ENCODE measurements at regions not wholly inside any gene's neighbourhood (a gene's known extent, or its start where the extent isn't known, plus 50 kb on each side); places are given as distances from the start of the nearest gene placed in this dataset.

DNA sequence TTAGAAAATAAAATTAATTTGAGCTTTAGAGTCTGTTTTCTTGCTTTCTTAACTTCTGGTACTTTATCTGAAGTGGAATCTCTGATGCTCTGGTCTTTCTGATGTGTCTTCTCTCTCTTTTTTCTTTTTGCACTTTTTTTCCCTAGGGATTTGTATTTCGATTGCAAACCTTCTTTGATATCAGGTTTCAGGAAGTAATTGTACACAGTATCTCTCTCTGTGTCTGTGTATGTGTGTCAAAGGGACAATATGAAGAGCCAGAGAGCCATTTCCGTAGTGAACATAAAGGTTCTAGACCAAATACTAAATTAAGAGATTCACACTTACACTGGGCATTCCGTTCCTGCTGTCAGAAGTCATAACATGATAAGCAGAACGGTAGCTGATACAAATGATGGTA, 325.0 kb downstream of the PCDH7 start:
- Histone ChIP-seq H3K27me3 (no peaks in the 10 kb centered on the region), H3K4me1 (ENCODE audit: insufficient read depth) (peaks cover 20% of the 10 kb centered on the region), H3K9me3 (ENCODE audit: low read depth) (no peaks in the 10 kb centered on the region), H3K9me2 (replicated peaks; ENCODE audit: insufficient read depth) (no peaks in the 10 kb centered on the region), H2AFZ (no peak overlapping the region), H3K79me2 (no peaks in the 10 kb centered on the region), H4K20me1 (ENCODE audit: insufficient read depth, poor library complexity, severe bottlenecking) (no peaks in the 10 kb centered on the region), H3K4me3 (no peak overlapping the region), H3K27ac (no peak overlapping the region), H3K36me3 (replicated peaks; ENCODE audit: insufficient read depth, low read depth) (no peaks in the 10 kb centered on the region), H3K4me2 (no peak overlapping the region)
- WGBS (ENCODE audit: low lambda C conversion rate, missing lambda C conversion rate), result 53% methylated on average over 4 of the region's 4 CpGs
- TF ChIP-seq CTCF (IDR thresholded peaks at IDR 0.05; ENCODE audit: poor library complexity), result no peak
- TF ChIP-seq EZH2phosphoT487 (IDR thresholded peaks at IDR 0.05; ENCODE audit: low read depth, severe bottlenecking, unreplicated experiment), result no peak
- TF ChIP-seq EZH2 (IDR thresholded peaks at IDR 0.05; ENCODE audit: borderline replicate concordance), result no peak
- DNase-seq (ENCODE audit: low spot score), result no peak

GRCh38 chr4:31045724-31046318, 325.7 kb downstream of the PCDH7 start:
- Histone ChIP-seq H3K9me3 (ENCODE audit: low read depth) (no peaks in the 10 kb centered on the region), H3K27ac (no peak overlapping the region), H3K9me2 (replicated peaks; ENCODE audit: insufficient read depth) (no peaks in the 10 kb centered on the region), H3K36me3 (replicated peaks; ENCODE audit: insufficient read depth, low read depth) (no peaks in the 10 kb centered on the region), H3K27me3 (no peaks in the 10 kb centered on the region), H3K79me2 (no peaks in the 10 kb centered on the region), H3K4me1 (ENCODE audit: insufficient read depth) (peaks cover 20% of the 10 kb centered on the region), H2AFZ (no peak overlapping the region), H3K4me2 (no peak overlapping the region), H4K20me1 (ENCODE audit: insufficient read depth, poor library complexity, severe bottlenecking) (no peaks in the 10 kb centered on the region), H3K4me3 (no peak overlapping the region)
- TF ChIP-seq EZH2phosphoT487 (IDR thresholded peaks at IDR 0.05; ENCODE audit: low read depth, severe bottlenecking, unreplicated experiment), result no peak
- TF ChIP-seq CTCF (IDR thresholded peaks at IDR 0.05; ENCODE audit: poor library complexity), result peak; percentile 58
- no peak for TF ChIP-seq EZH2 (IDR thresholded peaks at IDR 0.05; ENCODE audit: borderline replicate concordance)
- DNase-seq (ENCODE audit: low spot score), result peak; percentile 32
- WGBS (ENCODE audit: low lambda C conversion rate, missing lambda C conversion rate), result 62% methylated on average over 2 of the region's 2 CpGs

GRCh38 chr4:31051151-31051550, 331.0 kb downstream of the PCDH7 start:
- Histone ChIP-seq H3K27ac (no peak overlapping the region), H3K4me3 (no peak overlapping the region), H3K9me3 (ENCODE audit: low read depth) (no peaks in the 10 kb centered on the region), H3K27me3 (no peaks in the 10 kb centered on the region), H3K4me2 (no peak overlapping the region), H4K20me1 (ENCODE audit: insufficient read depth, poor library complexity, severe bottlenecking) (no peaks in the 10 kb centered on the region), H3K36me3 (replicated peaks; ENCODE audit: insufficient read depth, low read depth) (no peaks in the 10 kb centered on the region), H3K9me2 (replicated peaks; ENCODE audit: insufficient read depth) (no peaks in the 10 kb centered on the region), H3K79me2 (no peaks in the 10 kb centered on the region), H2AFZ (no peak overlapping the region), H3K4me1 (ENCODE audit: insufficient read depth) (no peaks in the 10 kb centered on the region)
- no peak for DNase-seq (ENCODE audit: low spot score)
- TF ChIP-seq EZH2 (IDR thresholded peaks at IDR 0.05; ENCODE audit: borderline replicate concordance), result no peak
- TF ChIP-seq EZH2phosphoT487 (IDR thresholded peaks at IDR 0.05; ENCODE audit: low read depth, severe bottlenecking, unreplicated experiment), result no peak
- TF ChIP-seq CTCF (IDR thresholded peaks at IDR 0.05; ENCODE audit: poor library complexity), result no peak

- TF ChIP-seq CTCF (IDR thresholded peaks at IDR 0.05; ENCODE audit: poor library complexity), result no peak
- TF ChIP-seq EZH2 (IDR thresholded peaks at IDR 0.05; ENCODE audit: borderline replicate concordance), result no peak
- no peak for TF ChIP-seq EZH2phosphoT487 (IDR thresholded peaks at IDR 0.05; ENCODE audit: low read depth, severe bottlenecking, unreplicated experiment)
These were observed 331.4 kb downstream of the PCDH7 start for GRCh38 chr4:31051565-31051964.

More at GRCh38 chr4:31051565-31051964, 331.4 kb downstream of the PCDH7 start:
- H3K9me2 ChIP-seq (replicated peaks; ENCODE audit: insufficient read depth), result no peaks in the 10 kb centered on the region
- H3K4me1 ChIP-seq (ENCODE audit: insufficient read depth), result no peaks in the 10 kb centered on the region
- no peak overlapping the region for H3K4me2 ChIP-seq
- no peak overlapping the region for H3K4me3 ChIP-seq
- H3K36me3 ChIP-seq (replicated peaks; ENCODE audit: insufficient read depth, low read depth), result no peaks in the 10 kb centered on the region
- H3K79me2 ChIP-seq, result no peaks in the 10 kb centered on the region
- DNase-seq (ENCODE audit: low spot score), result no peak
- no peaks in the 10 kb centered on the region for H3K9me3 ChIP-seq (ENCODE audit: low read depth)
- no peaks in the 10 kb centered on the region for H3K27me3 ChIP-seq
- no peak overlapping the region for H3K27ac ChIP-seq
- 45% methylated on average over 3 of the region's 3 CpGs for WGBS (ENCODE audit: low lambda C conversion rate, missing lambda C conversion rate)
- no peak overlapping the region for H2AFZ ChIP-seq
- no peaks in the 10 kb centered on the region for H4K20me1 ChIP-seq (ENCODE audit: insufficient read depth, poor library complexity, severe bottlenecking)
